Left ventricle myocardium inferior (tissue), 1 donor: ENCODE measurements at regions not wholly inside any gene's neighbourhood (a gene's known extent, or its start where the extent isn't known, plus 50 kb on each side); places are given as distances from the start of the nearest gene placed in this dataset.

ENCODE experiments used
- DNase-seq: peaks from one replicate; pipeline ENCODE4 v3.0.0-alpha.2; 2020
- H3K27ac ChIP-seq: fragments of 200-600 bp; replicated peaks from 2 replicates; pipeline ENCODE4 v1.8.0; 2021
- H3K27me3 ChIP-seq: fragments of 200-600 bp; 2 replicates; pipeline ENCODE4 v1.8.0; 2021; ENCODE audit warnings: low read depth
- H3K36me3 ChIP-seq: fragments of 200-600 bp; 2 replicates; pipeline ENCODE4 v1.8.0; 2021
- H3K4me1 ChIP-seq: fragments of 200-600 bp; 2 replicates; pipeline ENCODE4 v1.8.0; 2021
- H3K4me3 ChIP-seq: fragments of 200-600 bp; 2 replicates; pipeline ENCODE4 v1.8.0; 2021; ENCODE audit warnings: mild to moderate bottlenecking, moderate library complexity
- H3K9me3 ChIP-seq: fragments of 200-600 bp; replicated peaks from 2 replicates; pipeline ENCODE4 v1.8.0; 2021
- CTCF ChIP-seq: fragments of 200-600 bp; IDR thresholded peaks from 2 replicates; pipeline ENCODE4 v1.8.0; 2021; ENCODE audit warnings: antibody characterized with exemption, mild to moderate bottlenecking, borderline replicate concordance
- intact Hi-C: fragments of 100-400 bp; cut with micrococcal nuclease; formaldehyde crosslinking; loops from one replicate; pipeline ENCODE4 v1.11.0; 2022
- donor health status: DM: no; HTN: yes; CAD: no; lungs with severe emphysema.

GRCh38 chr1:219397511-219397910 is 215.4 kb downstream of the ZC3H11B start:
- peaks cover 47% of the 10 kb centered on the region for H3K9me3 ChIP-seq
- peaks cover 27% of the 10 kb centered on the region for H3K4me1 ChIP-seq
- intact Hi-C loops: no loop called here
- H3K27me3 ChIP-seq: no peaks in the 10 kb centered on the region
- H3K27ac ChIP-seq: peak overlapping the region; percentile 77
- no peak overlapping the region for H3K4me3 ChIP-seq
- peaks cover 17% of the 10 kb centered on the region for H3K36me3 ChIP-seq
- no peak for DNase-seq
- no peak for TF ChIP-seq CTCF

- Histone ChIP-seq H3K4me1 (no peaks in the 10 kb centered on the region), H3K27me3 (no peaks in the 10 kb centered on the region), H3K4me3 (no peak overlapping the region), H3K36me3 (peaks cover 24% of the 10 kb centered on the region), H3K27ac (no peak overlapping the region), H3K9me3 (peaks cover 41% of the 10 kb centered on the region)
- intact Hi-C loops: no loop called here
- no peak for DNase-seq
- TF ChIP-seq CTCF: no peak
Measured at GRCh38 chr1:219391297-219391696, 217.6 kb downstream of the LYPLAL1 start.

GRCh38 chr1:219387211-219387610 is 213.5 kb downstream of the LYPLAL1 start:
- intact Hi-C loops: no loop called here
- no peak for DNase-seq
- Histone ChIP-seq H3K27ac (no peak overlapping the region), H3K4me3 (no peak overlapping the region), H3K27me3 (no peaks in the 10 kb centered on the region), H3K4me1 (no peaks in the 10 kb centered on the region), H3K36me3 (peaks cover 6% of the 10 kb centered on the region), H3K9me3 (peaks cover 6% of the 10 kb centered on the region)
- no peak for TF ChIP-seq CTCF

GRCh38 chr1:219385787-219386427 is 212.2 kb downstream of the LYPLAL1 start:
- Histone ChIP-seq H3K27me3 (no peaks in the 10 kb centered on the region), H3K4me1 (no peaks in the 10 kb centered on the region), H3K36me3 (no peaks in the 10 kb centered on the region), H3K27ac (no peak overlapping the region), H3K9me3 (no peaks in the 10 kb centered on the region), H3K4me3 (no peak overlapping the region)
- intact Hi-C loops: no loop called here
- peak; percentile 71 for TF ChIP-seq CTCF
- no peak for DNase-seq

GRCh38 chr1:219383281-219383680 is 209.6 kb downstream of the LYPLAL1 start:
- no peaks in the 10 kb centered on the region for H3K4me1 ChIP-seq
- TF ChIP-seq CTCF: no peak
- no peaks in the 10 kb centered on the region for H3K36me3 ChIP-seq
- H3K27me3 ChIP-seq: no peaks in the 10 kb centered on the region
- H3K9me3 ChIP-seq: no peaks in the 10 kb centered on the region
- DNase-seq: no peak
- H3K4me3 ChIP-seq: no peak overlapping the region
- H3K27ac ChIP-seq: no peak overlapping the region
- intact Hi-C loops: no loop called here
